A549 (cell line): ENCODE measurements at regions not wholly inside any gene's neighbourhood (a gene's known extent, or its start where the extent isn't known, plus 50 kb on each side); places are given as distances from the start of the nearest gene placed in this dataset.

Source experiments
- ATAC-seq, 2 experiments: fragments of 200-7000 bp in 1 of 2; fragments of >200 bp in 1 of 2; cut with Nextera tagmentation in 1 of 2; cut with Tn5 transposase in 1 of 2; 3 replicates each; pipeline versions ENCODE4 v1.8.0 to v1.9.1; 2018 to 2020; ENCODE audit warnings: mild to moderate bottlenecking in 1 of 2, moderate library complexity in 1 of 2
- CTCF ChIA-PET: fragments of 300-600 bp; sonication (Branson Sonifier 250); formaldehyde crosslinking; extraction: SDS; loops from one replicate; lab custom pipeline; 2021; ENCODE audit warnings: antibody characterized with exemption, inconsistent platforms; lab: Yijun Ruan, JAX
- POLR2A ChIA-PET: fragments of 350-600 bp; formaldehyde crosslinking; extraction: SDS; loops from one replicate; lab custom pipeline; 2021; ENCODE audit warnings: antibody characterized with exemption, inconsistent platforms; lab: Yijun Ruan, JAX
- DNase-seq, 2 experiments: peaks; one replicate each; pipeline versions ENCODE4 v3.0.0 to v3.0.0-alpha.2; 2011 to 2016; ENCODE audit warnings: low read depth in 1 of 2, low spot score in 1 of 2
- FAIRE-seq: peaks from 2 replicates; lab custom pipeline; 2011; peaks lifted over from hg19 to GRCh38; lab: Jason Lieb, UNC
- H3K27ac ChIP-seq, 2 experiments: fragments of >200 bp; sonication (Bioruptor Twin); formaldehyde crosslinking; 3 replicates each; pipeline ENCODE4 v1.5.1; 2016 to 2017
- H3K4me1 ChIP-seq: fragments of >200 bp; sonication (Bioruptor Twin); formaldehyde crosslinking; 3 replicates; pipeline ENCODE4 v1.6.1; 2016
- H3K4me2 ChIP-seq: fragments of >200 bp; sonication (Bioruptor Twin); formaldehyde crosslinking; 3 replicates; pipeline ENCODE4 v1.6.1; 2016
- H3K4me3 ChIP-seq: fragments of >200 bp; sonication (Bioruptor Twin); formaldehyde crosslinking; 3 replicates; pipeline ENCODE4 v1.5.1; 2016
- H3K9me3 ChIP-seq: fragments of >200 bp; sonication (Bioruptor Twin); formaldehyde crosslinking; 3 replicates; pipeline ENCODE4 v1.6.1; 2016
- ATOH8 ChIP-seq: fragments of 250-450 bp; sonication (Bioruptor Pico); IDR thresholded peaks from 2 replicates; pipeline ENCODE4 v1.5.0; 2020; ENCODE audit warnings: low read depth, mild to moderate bottlenecking, moderate library complexity
- BCL3 ChIP-seq: fragments of >200 bp; sonication (Bioruptor Twin); formaldehyde crosslinking; IDR thresholded peaks from 3 replicates; pipeline ENCODE4 v1.6.1; 2016
- CBX2 ChIP-seq: fragments of 200-600 bp; sonication (generic); IDR thresholded peaks from 2 replicates; pipeline ENCODE4 v1.6.1; 2016; ENCODE audit warnings: low read depth, mild to moderate bottlenecking, borderline replicate concordance
- E2F6 ChIP-seq: IDR thresholded peaks from 2 replicates; pipeline ENCODE4 v1.6.1; 2012; ENCODE audit warnings: low read depth, borderline replicate concordance
- EHF ChIP-seq: fragments of 250-450 bp; sonication (Bioruptor Pico); IDR thresholded peaks from 2 replicates; pipeline ENCODE4 v1.5.0; 2020; ENCODE audit warnings: mild to moderate bottlenecking
- EHMT2 ChIP-seq: fragments of 200-600 bp; sonication (generic); IDR thresholded peaks from 2 replicates; pipeline ENCODE4 v1.6.1; 2016; ENCODE audit warnings: antibody characterized with exemption, low read depth, mild to moderate bottlenecking, moderate library complexity
- HDAC2 ChIP-seq: fragments of 200-600 bp; sonication (generic); IDR thresholded peaks from 2 replicates; pipeline ENCODE4 v1.6.1; 2016
- HES2 ChIP-seq: fragments of >200 bp; sonication (Bioruptor Twin); formaldehyde crosslinking; IDR thresholded peaks from 2 replicates; pipeline ENCODE4 v1.6.1; 2016
- HMGXB4 ChIP-seq: fragments of 250-450 bp; sonication (Bioruptor Pico); IDR thresholded peaks from 2 replicates; pipeline ENCODE4 v1.5.0; 2021; ENCODE audit warnings: mild to moderate bottlenecking, moderate library complexity, borderline replicate concordance
- HOXB13 ChIP-seq: fragments of 250-450 bp; sonication (Bioruptor Pico); IDR thresholded peaks from 2 replicates; pipeline ENCODE4 v1.5.0; 2020; ENCODE audit warnings: low read depth, mild to moderate bottlenecking, moderate library complexity
- HOXB5 ChIP-seq: fragments of 250-450 bp; sonication (Bioruptor Pico); IDR thresholded peaks from 2 replicates; pipeline ENCODE4 v1.5.0; 2020; ENCODE audit warnings: mild to moderate bottlenecking, moderate library complexity
- JUNB ChIP-seq: fragments of >200 bp; sonication (Bioruptor Twin); formaldehyde crosslinking; IDR thresholded peaks from 2 replicates; pipeline ENCODE4 v1.6.1; 2016
- KDM1A ChIP-seq: fragments of 200-600 bp; sonication (generic); IDR thresholded peaks from 2 replicates; pipeline ENCODE4 v1.6.1; 2016; ENCODE audit warnings: low read depth, mild to moderate bottlenecking
- MAFK ChIP-seq: fragments of 450-650 bp; IDR thresholded peaks from 2 replicates; pipeline ENCODE4 v1.6.1; 2014; ENCODE audit not compliant: partially characterized antibody
- MAX ChIP-seq: IDR thresholded peaks from 2 replicates; pipeline ENCODE4 v1.6.1; 2012
- MAZ ChIP-seq: fragments of 150-350 bp; IDR thresholded peaks from 2 replicates; pipeline ENCODE4 v1.6.1; 2014; ENCODE audit warnings: antibody characterized with exemption, low read depth, low read length, borderline replicate concordance
- NPAS2 ChIP-seq: fragments of 250-450 bp; sonication (Bioruptor Pico); IDR thresholded peaks from 2 replicates; pipeline ENCODE4 v1.8.0; 2022; ENCODE audit warnings: mild to moderate bottlenecking, moderate library complexity, borderline replicate concordance
- POLR2A ChIP-seq: IDR thresholded peaks from 2 replicates; pipeline ENCODE4 v1.6.1; 2012; ENCODE audit warnings: mild to moderate bottlenecking, low read length
- RAD21 ChIP-seq, 2 experiments: fragments of >200 bp in 1 of 2; sonication (Bioruptor Twin) in 1 of 2; formaldehyde crosslinking in 1 of 2; IDR thresholded peaks in 1 of 2; conservative IDR thresholded peaks in 1 of 2; 2 replicates in 1 of 2; 3 replicates in 1 of 2; pipeline ENCODE4 v1.6.1; 2012 to 2018; ENCODE audit warnings: inconsistent platforms in 1 of 2
- RNF2 ChIP-seq: fragments of 200-600 bp; sonication (generic); IDR thresholded peaks from 2 replicates; pipeline ENCODE4 v1.6.1; 2016; ENCODE audit warnings: low read depth, mild to moderate bottlenecking, antibody characterized with exemption, moderate library complexity, borderline replicate concordance
- SREBF2 ChIP-seq: fragments of 450-650 bp; IDR thresholded peaks from 2 replicates; pipeline ENCODE4 v1.6.1; 2014; ENCODE audit warnings: mild to moderate bottlenecking, moderate library complexity
- TFCP2L1 ChIP-seq: fragments of 250-450 bp; sonication (Bioruptor Pico); IDR thresholded peaks from 2 replicates; pipeline ENCODE4 v1.5.0; 2021; ENCODE audit warnings: mild to moderate bottlenecking
- ZC3H11A ChIP-seq: fragments of 450-650 bp; IDR thresholded peaks from 2 replicates; pipeline ENCODE4 v1.6.1; 2014; ENCODE audit warnings: antibody characterized with exemption, mild to moderate bottlenecking
- ZFP36 ChIP-seq: fragments of 450-650 bp; IDR thresholded peaks from 2 replicates; pipeline ENCODE4 v1.6.1; 2014; ENCODE audit warnings: borderline replicate concordance; ENCODE audit not compliant: partially characterized antibody
- ZNF302 ChIP-seq: fragments of 250-450 bp; sonication (Bioruptor Pico); IDR thresholded peaks from 2 replicates; pipeline ENCODE4 v1.9.0; 2021; ENCODE audit warnings: inconsistent platforms, mild to moderate bottlenecking, moderate library complexity
- WGBS: methylation state at CpG from one replicate; pipeline ENCODE4 v1.1.6; 2017; ENCODE audit errors: missing lambda C conversion rate; 5-methylcytosine and 5-hydroxymethylcytosine counted together

- no peak overlapping the region for H3K27ac ChIP-seq
- CTCF ChIA-PET, result no interaction called here
- no peak overlapping the region for H3K4me3 ChIP-seq
- WGBS, result 72% methylated on average over 1 of the region's 1 CpG
- FAIRE-seq, result no peak
- H3K9me3 ChIP-seq, result no peaks in the 10 kb centered on the region
- no peak for DNase-seq
- ATAC-seq, result no peak
- no peak for TF ChIP-seq MAX
- no peak for TF ChIP-seq SREBF2
- TF ChIP-seq RAD21 (conservative IDR thresholded peaks at IDR 0.05 in 1 of 2, IDR thresholded peaks at IDR 0.05 in 1 of 2), result no peak
- TF ChIP-seq POLR2A, result no peak
- TF ChIP-seq ATOH8, result no peak
- no peak for TF ChIP-seq HOXB5 (CRISPR knock-in tag)
- TF ChIP-seq ZFP36, result no peak
- POLR2A ChIA-PET, result no interaction called here
- H3K4me1 ChIP-seq, result peaks cover 15% of the 10 kb centered on the region
- H3K4me2 ChIP-seq, result no peak overlapping the region
Observed at GRCh38 chr13:106113796-106114195, 421.7 kb downstream of the EFNB2 start.

- ChIA-PET CTCF (no interaction called here), POLR2A (no interaction called here)
- peaks cover 15% of the 10 kb centered on the region for H3K4me1 ChIP-seq
Observed at GRCh38 chr13:106112191-106112590, 423.3 kb downstream of the EFNB2 start.

More at GRCh38 chr13:106112191-106112590, 423.3 kb downstream of the EFNB2 start:
- ATAC-seq (no peak), DNase-seq (no peak), FAIRE-seq (no peak)
- H3K4me2 ChIP-seq, result no peak overlapping the region
- 82% methylated on average over 3 of the region's 3 CpGs for WGBS
- TF ChIP-seq TFCP2L1, result no peak
- TF ChIP-seq E2F6, result no peak
- TF ChIP-seq CBX2, result no peak
- no peak for TF ChIP-seq ZNF302 (CRISPR knock-in tag)
- no peak for TF ChIP-seq ZFP36
- no peak for TF ChIP-seq NPAS2 (CRISPR knock-in tag)
- TF ChIP-seq HES2, result no peak
- TF ChIP-seq KDM1A, result no peak
- TF ChIP-seq HMGXB4 (CRISPR knock-in tag), result no peak
- no peak for TF ChIP-seq MAFK
- TF ChIP-seq HOXB5 (CRISPR knock-in tag), result no peak
- TF ChIP-seq HOXB13 (CRISPR knock-in tag), result no peak
- no peak for TF ChIP-seq HDAC2
- TF ChIP-seq BCL3, result no peak
- no peak for TF ChIP-seq MAZ
- TF ChIP-seq EHF (CRISPR knock-in tag), result no peak
- TF ChIP-seq JUNB, result no peak
- TF ChIP-seq ZC3H11A, result no peak
- no peak for TF ChIP-seq EHMT2
- TF ChIP-seq RNF2, result no peak
- H3K27ac ChIP-seq, result no peak overlapping the region
- no peaks in the 10 kb centered on the region for H3K9me3 ChIP-seq
- H3K4me3 ChIP-seq, result no peak overlapping the region
